SU-DHL-6 (cell line): ENCODE measurements at regions not wholly inside any gene's neighbourhood (a gene's known extent, or its start where the extent isn't known, plus 50 kb on each side); places are given as distances from the start of the nearest gene placed in this dataset.

Source experiments
- H2AFZ ChIP-seq: fragments of 200-600 bp; sonication (generic); 2 replicates; pipeline ENCODE4 v1.6.1; 2014; ENCODE audit warnings: low read depth, mild to moderate bottlenecking, moderate library complexity, mixed read lengths, antibody characterized with exemption, low read length; ENCODE audit not compliant: severe bottlenecking
- H3F3A ChIP-seq: fragments of 200-600 bp; shearing (Covaris generic); 2 replicates; pipeline ENCODE4 v1.6.0; 2016; ENCODE audit warnings: antibody characterized with exemption, mild to moderate bottlenecking; ENCODE audit not compliant: insufficient read depth
- H3K27ac ChIP-seq: fragments of 200-600 bp; sonication (generic); 2 replicates; pipeline ENCODE4 v1.5.1; 2016; ENCODE audit warnings: low read depth, mild to moderate bottlenecking, low read length, moderate library complexity, mixed read lengths
- H3K27me3 ChIP-seq: fragments of 200-600 bp; sonication (generic), shearing (Covaris generic); 2 replicates; pipeline ENCODE4 v1.6.0; 2014; ENCODE audit warnings: mild to moderate bottlenecking, low read length
- H3K36me3 ChIP-seq: fragments of 200-600 bp; sonication (generic); 2 replicates; pipeline ENCODE4 v1.6.1; 2014; ENCODE audit warnings: mild to moderate bottlenecking, low read length, mixed read lengths
- H3K4me2 ChIP-seq: fragments of 300-600, 200-600 bp; shearing (Covaris generic), sonication (generic); 2 replicates; pipeline ENCODE4 v1.6.0; 2014; ENCODE audit warnings: low read length, low read depth, mild to moderate bottlenecking; ENCODE audit not compliant: poor library complexity, severe bottlenecking
- H3K4me3 ChIP-seq: fragments of 200-600 bp; sonication (generic); 2 replicates; pipeline ENCODE4 v1.5.1; 2014; ENCODE audit warnings: antibody characterized with exemption, low read length, mild to moderate bottlenecking, mixed read lengths; ENCODE audit not compliant: insufficient read depth, poor library complexity, severe bottlenecking
- H3K79me2 ChIP-seq: fragments of 200-600 bp; sonication (generic); 2 replicates; pipeline ENCODE4 v1.6.1; 2014; ENCODE audit warnings: mild to moderate bottlenecking, low read length, moderate library complexity; ENCODE audit not compliant: insufficient read depth
- H3K9ac ChIP-seq: fragments of 200-600 bp; sonication (generic); 2 replicates; pipeline ENCODE4 v1.7.0; 2014; ENCODE audit warnings: mild to moderate bottlenecking, low read length
- H3K9me2 ChIP-seq: fragments of 200-600 bp; sonication (generic); replicated peaks from 2 replicates; pipeline ENCODE4 v1.6.1; 2014; ENCODE audit warnings: low read length; ENCODE audit not compliant: insufficient read depth
- H3K9me3 ChIP-seq: fragments of 200-600 bp; sonication (generic); 2 replicates; pipeline ENCODE4 v1.6.1; 2014; ENCODE audit warnings: low read length, mixed read lengths; ENCODE audit not compliant: insufficient read depth
- H4K20me1 ChIP-seq: fragments of 200-600 bp; sonication (generic); 2 replicates; pipeline ENCODE4 v1.6.1; 2014; ENCODE audit warnings: low read depth, mild to moderate bottlenecking, antibody characterized with exemption, low read length, moderate library complexity, mixed read lengths
- CTCF ChIP-seq: fragments of 200-600 bp; sonication (generic); IDR thresholded peaks from one replicate; pipeline ENCODE4 v1.5.1; 2017; ENCODE audit warnings: antibody characterized with exemption, mild to moderate bottlenecking, low read length, moderate library complexity; ENCODE audit not compliant: insufficient read depth, poor library complexity, severe bottlenecking
- EZH2phosphoT487 ChIP-seq: fragments of 200-600 bp; sonication (generic), shearing (Covaris generic); conservative IDR thresholded peaks from 2 replicates; pipeline ENCODE4 v1.6.1; 2018; ENCODE audit warnings: mild to moderate bottlenecking, antibody characterized with exemption, low read length, moderate library complexity, mixed read lengths

- TF ChIP-seq EZH2phosphoT487 (no peak), CTCF (no peak)
- Histone ChIP-seq H3K36me3 (no peaks in the 10 kb centered on the region), H2AFZ (no peak overlapping the region), H3K79me2 (no peaks in the 10 kb centered on the region), H3K4me3 (no peak overlapping the region), H3K9ac (no peak overlapping the region), H4K20me1 (no peaks in the 10 kb centered on the region), H3K27me3 (no peaks in the 10 kb centered on the region), H3K9me3 (no peaks in the 10 kb centered on the region), H3K27ac (no peak overlapping the region), H3K9me2 (no peaks in the 10 kb centered on the region), H3F3A (no peaks in the 10 kb centered on the region), H3K4me2 (no peak overlapping the region)
These were observed 327.6 kb upstream of the ZNF32 start for GRCh38 chr10:43976292-43976691.

- H3K27me3 ChIP-seq: no peaks in the 10 kb centered on the region
- H2AFZ ChIP-seq: no peak overlapping the region
- no peaks in the 10 kb centered on the region for H4K20me1 ChIP-seq
- no peaks in the 10 kb centered on the region for H3K9me2 ChIP-seq
- no peaks in the 10 kb centered on the region for H3F3A ChIP-seq
- no peak overlapping the region for H3K4me3 ChIP-seq
- no peaks in the 10 kb centered on the region for H3K9me3 ChIP-seq
- no peaks in the 10 kb centered on the region for H3K36me3 ChIP-seq
- H3K4me2 ChIP-seq: no peak overlapping the region
- no peak overlapping the region for H3K9ac ChIP-seq
- no peak overlapping the region for H3K27ac ChIP-seq
- no peak for TF ChIP-seq EZH2phosphoT487
- TF ChIP-seq CTCF: no peak
- H3K79me2 ChIP-seq: no peaks in the 10 kb centered on the region
These were observed 325.1 kb upstream of the ZNF32 start for GRCh38 chr10:43973801-43974200.

- Histone ChIP-seq H3K9ac (no peak overlapping the region), H3K27ac (no peak overlapping the region), H3K4me3 (no peak overlapping the region), H3K79me2 (no peaks in the 10 kb centered on the region), H3F3A (no peaks in the 10 kb centered on the region), H2AFZ (no peak overlapping the region), H4K20me1 (no peaks in the 10 kb centered on the region), H3K9me3 (no peaks in the 10 kb centered on the region), H3K36me3 (no peaks in the 10 kb centered on the region), H3K27me3 (no peaks in the 10 kb centered on the region), H3K4me2 (no peak overlapping the region), H3K9me2 (no peaks in the 10 kb centered on the region)
- no peak for TF ChIP-seq EZH2phosphoT487
- no peak for TF ChIP-seq CTCF
These were observed 324.4 kb upstream of the ZNF32 start for GRCh38 chr10:43972976-43973647.
